Upper lobe of right lung (tissue), 1 donor: ENCODE measurements at regions not wholly inside any gene's neighbourhood (a gene's known extent, or its start where the extent isn't known, plus 50 kb on each side); places are given as distances from the start of the nearest gene placed in this dataset.

Experiments
- ATAC-seq: fragments of 200-7000 bp; cut with Tn5 transposase; one replicate; pipeline ENCODE4 v1.9.1; 2020; ENCODE audit warnings: mild to moderate bottlenecking, moderate library complexity
- DNase-seq: peaks from one replicate; pipeline ENCODE4 v3.0.0-alpha.2; 2020
- H3K27ac ChIP-seq: fragments of 200-600 bp; one replicate; pipeline ENCODE4 v1.8.0; 2022
- H3K27me3 ChIP-seq: fragments of 200-600 bp; one replicate; pipeline ENCODE4 v1.8.0; 2022; ENCODE audit warnings: mild to moderate bottlenecking
- H3K36me3 ChIP-seq: fragments of 200-600 bp; one replicate; pipeline ENCODE4 v1.8.0; 2022
- H3K4me1 ChIP-seq: fragments of 200-600 bp; one replicate; pipeline ENCODE4 v1.8.0; 2022
- H3K4me3 ChIP-seq: fragments of 200-600 bp; one replicate; pipeline ENCODE4 v1.8.0; 2022; ENCODE audit warnings: mild to moderate bottlenecking
- H3K9me3 ChIP-seq: fragments of 200-600 bp; one replicate; pipeline ENCODE4 v1.8.0; 2022
- CTCF ChIP-seq: fragments of 200-600 bp; IDR thresholded peaks from one replicate; pipeline ENCODE4 v1.8.0; 2022; ENCODE audit warnings: antibody characterized with exemption
- intact Hi-C: fragments of 100-400 bp; cut with DNase I; formaldehyde crosslinking; loops from one replicate; pipeline ENCODE4 v1.11.0; 2022
- donor health status: DM: no; HTN: yes; CAD: no; lungs with severe emphysema.

DNA sequence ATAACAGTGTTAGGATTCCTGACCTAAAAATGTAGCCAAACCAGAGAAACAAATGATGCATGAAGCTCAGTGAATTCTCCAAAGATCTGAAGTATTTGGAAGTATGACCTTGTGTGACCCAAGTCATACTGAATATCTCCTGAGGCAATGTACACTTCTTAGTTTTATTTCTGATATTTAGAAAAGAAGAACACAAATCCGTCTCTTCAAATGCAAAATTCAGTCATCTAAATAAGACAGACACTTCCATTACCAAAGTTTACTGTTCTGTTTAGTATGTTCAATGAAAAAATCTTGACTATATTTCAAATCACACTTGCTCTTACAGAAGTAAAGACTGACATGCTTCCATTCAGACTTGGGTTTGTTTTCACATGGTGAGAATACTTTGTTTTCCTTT, 495.7 kb downstream of the RIT2 start:
- ATAC-seq (no peak), DNase-seq (no peak)
- Histone ChIP-seq H3K9me3 (no peaks in the 10 kb centered on the region), H3K4me1 (no peaks in the 10 kb centered on the region), H3K36me3 (no peaks in the 10 kb centered on the region), H3K27ac (no peak overlapping the region), H3K4me3 (no peak overlapping the region), H3K27me3 (no peaks in the 10 kb centered on the region)
- TF ChIP-seq CTCF: no peak
- intact Hi-C loops: no loop called here

DNA sequence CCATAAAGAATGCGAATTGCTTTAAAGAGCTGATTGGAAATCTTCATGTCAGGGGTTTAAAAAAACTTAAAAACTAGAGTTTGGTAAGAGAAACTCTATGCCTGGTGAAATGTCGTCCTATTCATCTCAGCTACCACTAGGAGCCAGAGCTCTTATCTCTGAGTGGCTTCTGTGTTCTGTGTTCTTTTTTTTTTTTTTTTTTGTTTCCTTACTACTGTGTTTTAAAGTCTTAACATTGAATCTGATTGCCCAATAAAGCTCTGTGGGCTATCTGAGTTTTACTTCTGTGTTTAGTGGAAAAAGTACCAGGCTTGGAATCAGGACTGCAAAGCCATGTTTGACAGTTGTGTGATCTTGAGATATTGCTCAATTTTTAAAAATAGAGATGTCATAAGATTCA, 494.8 kb downstream of the RIT2 start:
- TF ChIP-seq CTCF: no peak
- intact Hi-C loops: no loop called here
- H3K9me3 ChIP-seq: no peaks in the 10 kb centered on the region
- no peaks in the 10 kb centered on the region for H3K4me1 ChIP-seq
- H3K27me3 ChIP-seq: no peaks in the 10 kb centered on the region
- no peak overlapping the region for H3K27ac ChIP-seq
- ATAC-seq: no peak
- no peaks in the 10 kb centered on the region for H3K36me3 ChIP-seq
- no peak for DNase-seq
- no peak overlapping the region for H3K4me3 ChIP-seq

- Histone ChIP-seq H3K4me3 (no peak overlapping the region), H3K27ac (no peak overlapping the region), H3K4me1 (no peaks in the 10 kb centered on the region), H3K9me3 (no peaks in the 10 kb centered on the region), H3K36me3 (no peaks in the 10 kb centered on the region), H3K27me3 (no peaks in the 10 kb centered on the region)
- intact Hi-C loops: no loop called here
- DNase-seq: no peak
- no peak for ATAC-seq
- no peak for TF ChIP-seq CTCF
Measured at GRCh38 chr18:42623935-42624334, 491.6 kb downstream of the RIT2 start.

DNA sequence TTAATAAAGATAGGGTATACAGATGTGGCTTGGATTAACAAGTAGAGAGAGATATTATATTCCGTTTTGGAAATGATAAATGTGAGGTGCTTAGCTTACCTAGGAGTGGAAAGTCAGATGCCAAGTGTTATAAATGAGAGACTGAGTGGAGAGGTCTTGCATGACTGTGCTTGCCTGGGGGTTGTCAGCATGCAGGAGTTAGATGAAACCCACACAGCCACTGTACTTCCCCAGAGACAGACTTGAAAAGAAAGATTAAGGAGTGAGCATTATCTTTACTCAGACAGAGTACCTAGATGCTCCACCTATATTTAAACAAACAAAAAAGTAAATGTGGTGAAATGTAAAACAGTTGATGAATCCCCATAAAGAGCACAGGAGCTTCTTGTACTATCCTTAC, 482.7 kb downstream of the RIT2 start:
- Histone ChIP-seq H3K27me3 (peaks cover 3% of the 10 kb centered on the region), H3K9me3 (no peaks in the 10 kb centered on the region), H3K4me1 (no peaks in the 10 kb centered on the region), H3K36me3 (no peaks in the 10 kb centered on the region), H3K27ac (no peak overlapping the region), H3K4me3 (no peak overlapping the region)
- intact Hi-C loops: no loop called here
- TF ChIP-seq CTCF: no peak
- DNase-seq (no peak), ATAC-seq (no peak)

- no peaks in the 10 kb centered on the region for H3K4me1 ChIP-seq
- peaks cover 3% of the 10 kb centered on the region for H3K27me3 ChIP-seq
- no peak overlapping the region for H3K4me3 ChIP-seq
- no peaks in the 10 kb centered on the region for H3K36me3 ChIP-seq
- intact Hi-C loops: no loop called here
- DNase-seq (no peak), ATAC-seq (no peak)
- H3K9me3 ChIP-seq: no peaks in the 10 kb centered on the region
- no peak overlapping the region for H3K27ac ChIP-seq
- no peak for TF ChIP-seq CTCF
Measured at GRCh38 chr18:42635378-42636048, 480.0 kb downstream of the RIT2 start.

DNA sequence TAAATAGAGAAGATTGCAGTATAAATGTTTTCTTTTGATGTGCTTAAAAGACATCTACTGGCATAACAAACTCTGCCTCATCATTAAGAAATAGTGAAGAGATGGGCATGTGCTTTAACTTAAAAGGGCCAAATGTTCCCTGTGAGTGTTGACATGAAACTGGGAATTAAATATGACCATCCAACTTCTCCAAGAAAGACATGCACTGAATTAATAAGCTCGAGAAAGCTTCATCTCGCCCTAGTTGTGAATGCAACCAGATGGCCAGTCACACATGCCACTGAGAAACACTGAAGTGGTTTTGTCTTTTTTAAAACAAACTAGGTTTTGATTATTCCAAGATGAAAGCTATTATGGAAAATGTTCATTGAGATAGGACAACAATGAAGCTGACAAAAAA, 479.2 kb downstream of the RIT2 start:
- no peak for TF ChIP-seq CTCF
- no peak for DNase-seq
- Histone ChIP-seq H3K27me3 (peaks cover 3% of the 10 kb centered on the region), H3K9me3 (no peaks in the 10 kb centered on the region), H3K27ac (no peak overlapping the region), H3K36me3 (no peaks in the 10 kb centered on the region), H3K4me3 (no peak overlapping the region), H3K4me1 (no peaks in the 10 kb centered on the region)
- intact Hi-C loops: no loop called here
- no peak for ATAC-seq
